ENCODE measurements at regions not wholly inside any gene's neighbourhood (a gene's known extent, or its start where the extent isn't known, plus 50 kb on each side); places are given as distances from the start of the nearest gene placed in this dataset.

DNA sequence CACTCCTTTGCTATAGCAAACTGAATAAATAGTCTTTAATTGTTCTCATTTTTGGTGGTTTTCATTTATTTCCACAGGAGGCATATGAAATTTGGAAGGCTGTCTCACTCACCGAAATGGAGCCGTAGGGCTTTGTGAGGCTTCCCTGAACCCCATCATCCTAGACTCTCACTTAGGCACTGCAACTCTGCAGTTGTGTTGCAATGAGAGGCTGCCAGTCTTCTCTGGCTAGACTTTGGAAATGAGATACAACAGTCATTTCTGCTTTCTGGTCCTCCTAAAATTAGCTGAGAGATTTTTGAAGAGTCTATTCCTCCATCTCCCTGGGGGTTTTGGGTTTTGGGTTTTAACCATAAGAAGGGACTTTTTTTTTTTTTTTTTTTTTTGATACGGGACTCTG is 146.5 kb downstream of the SH3BGRL start:
- H3K27ac ChIP-seq (ENCODE audit: low read depth, low read length, poor library complexity, severe bottlenecking), result no peak overlapping the region
- no peak for DNase-seq (ENCODE audit: low spot score)
- intact Hi-C loops (cut with micrococcal nuclease; ENCODE audit: unreplicated experiment), result no loop called here
- no peaks in the 10 kb centered on the region for H3K9me3 ChIP-seq (ENCODE audit: low read length)
- BruUV-seq (replicated peaks), result no TSS peak
- TF ChIP-seq, protein P1, sequence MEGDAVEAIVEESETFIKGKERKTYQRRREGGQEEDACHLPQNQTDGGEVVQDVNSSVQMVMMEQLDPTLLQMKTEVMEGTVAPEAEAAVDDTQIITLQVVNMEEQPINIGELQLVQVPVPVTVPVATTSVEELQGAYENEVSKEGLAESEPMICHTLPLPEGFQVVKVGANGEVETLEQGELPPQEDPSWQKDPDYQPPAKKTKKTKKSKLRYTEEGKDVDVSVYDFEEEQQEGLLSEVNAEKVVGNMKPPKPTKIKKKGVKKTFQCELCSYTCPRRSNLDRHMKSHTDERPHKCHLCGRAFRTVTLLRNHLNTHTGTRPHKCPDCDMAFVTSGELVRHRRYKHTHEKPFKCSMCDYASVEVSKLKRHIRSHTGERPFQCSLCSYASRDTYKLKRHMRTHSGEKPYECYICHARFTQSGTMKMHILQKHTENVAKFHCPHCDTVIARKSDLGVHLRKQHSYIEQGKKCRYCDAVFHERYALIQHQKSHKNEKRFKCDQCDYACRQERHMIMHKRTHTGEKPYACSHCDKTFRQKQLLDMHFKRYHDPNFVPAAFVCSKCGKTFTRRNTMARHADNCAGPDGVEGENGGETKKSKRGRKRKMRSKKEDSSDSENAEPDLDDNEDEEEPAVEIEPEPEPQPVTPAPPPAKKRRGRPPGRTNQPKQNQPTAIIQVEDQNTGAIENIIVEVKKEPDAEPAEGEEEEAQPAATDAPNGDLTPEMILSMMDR (conservative IDR thresholded peaks at IDR 0.05; ENCODE audit: low read length), result no peak
- no peak for TF ChIP-seq EZH2phosphoT487 (IDR thresholded peaks at IDR 0.05; ENCODE audit: borderline replicate concordance, low read depth, low read length)
- H3K4me2 ChIP-seq (ENCODE audit: low read length), result no peak overlapping the region
- H3K9me2 ChIP-seq (ENCODE audit: insufficient read depth, low read length), result no peaks in the 10 kb centered on the region
- H2AFZ ChIP-seq (ENCODE audit: low read length), result no peak overlapping the region
- H3K36me3 ChIP-seq (ENCODE audit: insufficient read depth, low read length), result no peaks in the 10 kb centered on the region
- ChIA-PET POLR2A (interaction anchor here (0.5 kb wide), 1 partner anchor 541 kb away, joined by 3 read pairs; no protein-coding TSS in a partner anchor), CTCF (ENCODE audit: unreplicated experiment) (no interaction called here)
- no peaks in the 10 kb centered on the region for H3K79me2 ChIP-seq (ENCODE audit: insufficient read depth, low read depth, low read length)
- no peaks in the 10 kb centered on the region for H4K20me1 ChIP-seq (ENCODE audit: insufficient read depth, low read length)
- H3K4me1 ChIP-seq (ENCODE audit: insufficient read depth, low read length, poor library complexity, severe bottlenecking), result no peaks in the 10 kb centered on the region
- H3K4me3 ChIP-seq (ENCODE audit: low read depth, low read length, poor library complexity, severe bottlenecking), result no peak overlapping the region

- Histone ChIP-seq H3K79me2 (ENCODE audit: insufficient read depth, low read depth, low read length) (no peaks in the 10 kb centered on the region), H3K4me3 (ENCODE audit: low read depth, low read length, poor library complexity, severe bottlenecking) (no peak overlapping the region), H4K20me1 (ENCODE audit: insufficient read depth, low read length) (no peaks in the 10 kb centered on the region), H2AFZ (ENCODE audit: low read length) (no peak overlapping the region), H3K27ac (ENCODE audit: low read depth, low read length, poor library complexity, severe bottlenecking) (no peak overlapping the region), H3K9me2 (ENCODE audit: insufficient read depth, low read length) (no peaks in the 10 kb centered on the region), H3K4me2 (ENCODE audit: low read length) (no peak overlapping the region), H3K36me3 (ENCODE audit: insufficient read depth, low read length) (no peaks in the 10 kb centered on the region), H3K4me1 (ENCODE audit: insufficient read depth, low read length, poor library complexity, severe bottlenecking) (no peaks in the 10 kb centered on the region), H3K9me3 (ENCODE audit: low read length) (no peaks in the 10 kb centered on the region)
- no peak for DNase-seq (ENCODE audit: low spot score)
- POLR2A ChIA-PET, result no interaction called here
- intact Hi-C loops (cut with micrococcal nuclease; ENCODE audit: unreplicated experiment), result no loop called here
- no TSS peak for BruUV-seq (replicated peaks)
- CTCF ChIA-PET (ENCODE audit: unreplicated experiment), result no interaction called here
- no peak for TF ChIP-seq EZH2phosphoT487 (IDR thresholded peaks at IDR 0.05; ENCODE audit: borderline replicate concordance, low read depth, low read length)
These were observed 153.1 kb downstream of the SH3BGRL start for GRCh38 chrX:81354954-81355353.

- BruUV-seq (replicated peaks), result no TSS peak
- H3K9me3 ChIP-seq (ENCODE audit: low read length), result no peaks in the 10 kb centered on the region
These were observed 153.5 kb downstream of the SH3BGRL start for GRCh38 chrX:81355436-81355835.

More at GRCh38 chrX:81355436-81355835, 153.5 kb downstream of the SH3BGRL start:
- no peak for DNase-seq (ENCODE audit: low spot score)
- ChIA-PET CTCF (ENCODE audit: unreplicated experiment) (no interaction called here), POLR2A (no interaction called here)
- no peaks in the 10 kb centered on the region for H3K9me2 ChIP-seq (ENCODE audit: insufficient read depth, low read length)
- no peaks in the 10 kb centered on the region for H4K20me1 ChIP-seq (ENCODE audit: insufficient read depth, low read length)
- H3K79me2 ChIP-seq (ENCODE audit: insufficient read depth, low read depth, low read length), result no peaks in the 10 kb centered on the region
- intact Hi-C loops (cut with micrococcal nuclease; ENCODE audit: unreplicated experiment), result no loop called here
- H3K4me2 ChIP-seq (ENCODE audit: low read length), result no peak overlapping the region
- no peaks in the 10 kb centered on the region for H3K36me3 ChIP-seq (ENCODE audit: insufficient read depth, low read length)
- H3K4me3 ChIP-seq (ENCODE audit: low read depth, low read length, poor library complexity, severe bottlenecking), result no peak overlapping the region
- no peaks in the 10 kb centered on the region for H3K4me1 ChIP-seq (ENCODE audit: insufficient read depth, low read length, poor library complexity, severe bottlenecking)
- no peak overlapping the region for H3K27ac ChIP-seq (ENCODE audit: low read depth, low read length, poor library complexity, severe bottlenecking)
- H2AFZ ChIP-seq (ENCODE audit: low read length), result no peak overlapping the region
- no peak for TF ChIP-seq EZH2phosphoT487 (IDR thresholded peaks at IDR 0.05; ENCODE audit: borderline replicate concordance, low read depth, low read length)
- TF ChIP-seq, protein P1 (conservative IDR thresholded peaks at IDR 0.05; ENCODE audit: low read length), result no peak
